ENCODE measurements at regions not wholly inside any gene's neighbourhood (a gene's known extent, or its start where the extent isn't known, plus 50 kb on each side); places are given as distances from the start of the nearest gene placed in this dataset.

DNA sequence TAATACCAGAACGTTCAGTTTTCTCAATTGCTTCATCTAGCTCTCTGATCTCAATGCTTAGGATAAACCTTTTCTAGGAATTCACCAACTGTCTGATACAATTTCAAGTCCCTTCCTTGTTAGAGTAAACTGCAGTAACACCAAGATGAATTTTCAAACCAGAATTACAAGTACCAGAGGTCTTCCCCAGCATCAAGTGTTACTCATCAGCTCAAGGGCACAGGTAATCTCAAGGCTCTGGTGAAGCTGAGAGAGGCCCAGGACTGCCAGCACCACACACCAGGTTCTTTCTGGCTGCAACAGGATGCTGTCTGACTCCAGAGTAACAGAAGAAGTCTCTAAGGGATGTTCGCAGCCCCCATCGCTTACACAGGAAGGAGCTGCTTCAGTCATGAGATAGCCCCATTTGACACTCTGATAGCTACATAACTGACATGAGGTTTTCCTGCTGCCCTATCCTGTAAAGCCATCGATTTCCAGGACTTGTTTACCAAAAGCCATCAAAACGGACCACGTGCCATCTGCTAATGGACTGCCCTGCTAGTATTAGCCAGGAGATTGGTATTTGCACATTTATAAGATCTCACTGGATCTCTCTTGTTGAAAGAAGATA, 549.4 kb downstream of the UTRN start:
- no peak for DNase-seq (ENCODE audit: low read depth)

DNA sequence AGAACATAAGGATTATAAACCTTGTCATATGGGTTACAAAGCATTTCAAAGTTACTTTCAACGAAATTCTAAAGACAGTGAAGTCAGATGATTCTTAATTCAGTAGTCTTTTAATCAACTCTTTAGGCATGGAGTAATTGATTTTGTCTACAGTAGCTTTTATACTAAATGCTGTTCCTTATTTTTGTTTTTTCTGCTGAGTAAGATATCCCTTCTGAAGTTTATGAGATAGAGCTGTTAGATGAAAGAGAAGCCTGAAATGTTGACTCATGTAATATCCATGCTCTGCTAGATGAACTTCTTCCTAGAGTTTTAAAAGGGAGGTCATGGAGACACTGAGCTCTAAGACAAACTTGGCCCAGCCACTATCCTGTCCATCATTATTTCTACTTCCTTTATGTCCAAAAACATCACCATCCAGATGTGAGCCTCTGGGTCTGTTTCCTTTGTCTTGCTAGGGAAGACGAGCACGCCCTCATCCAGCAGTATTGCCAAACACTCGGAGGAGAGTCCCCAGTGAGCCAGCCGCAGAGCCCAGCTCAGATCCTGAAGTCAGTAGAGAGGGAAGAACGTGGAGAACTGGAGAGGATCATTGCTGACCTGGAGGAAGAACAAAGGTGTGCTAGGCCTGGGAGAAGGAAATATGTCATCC, 550.3 kb downstream of the UTRN start:
- DNase-seq (ENCODE audit: low read depth): no peak

DNA sequence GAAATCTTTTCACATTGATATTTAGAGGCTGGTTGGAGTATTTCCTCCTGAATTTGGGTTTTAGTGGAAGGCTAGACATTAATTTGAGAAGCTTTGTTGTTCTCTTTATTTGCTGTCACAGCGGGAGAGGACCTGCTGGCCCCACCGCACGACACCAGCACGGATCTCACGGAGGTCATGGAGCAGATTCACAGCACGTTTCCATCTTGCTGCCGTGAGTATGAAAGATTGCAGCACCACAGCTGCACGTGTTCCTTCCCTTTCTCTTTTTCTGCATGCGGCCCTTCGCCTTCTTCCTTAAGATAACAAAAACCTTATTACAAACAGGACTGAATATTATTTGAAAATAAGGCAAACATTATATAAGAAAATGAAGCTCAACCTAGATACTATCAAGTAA, 555.5 kb downstream of the UTRN start:
- no peak for DNase-seq (ENCODE audit: low read depth)

DNA sequence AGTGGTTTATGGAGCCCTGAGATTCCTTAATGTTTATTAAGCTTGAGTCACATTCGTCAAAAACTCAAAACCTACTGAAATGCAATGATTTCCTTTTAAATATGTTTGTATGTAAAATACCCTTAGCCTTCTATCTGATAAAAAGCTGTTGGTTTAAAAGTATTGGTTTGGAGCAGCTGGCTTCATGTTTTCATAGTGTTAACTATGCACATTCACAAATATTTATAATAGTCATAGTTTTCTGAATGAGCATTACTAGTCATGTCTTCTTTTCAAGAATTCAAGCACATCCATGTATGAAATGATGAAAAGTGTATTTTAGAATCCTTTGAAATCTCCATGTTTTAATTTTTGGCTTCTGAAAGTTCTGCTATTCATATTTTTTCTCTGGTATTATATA, 558.6 kb downstream of the UTRN start:
- no peak for DNase-seq (ENCODE audit: low read depth)

DNA sequence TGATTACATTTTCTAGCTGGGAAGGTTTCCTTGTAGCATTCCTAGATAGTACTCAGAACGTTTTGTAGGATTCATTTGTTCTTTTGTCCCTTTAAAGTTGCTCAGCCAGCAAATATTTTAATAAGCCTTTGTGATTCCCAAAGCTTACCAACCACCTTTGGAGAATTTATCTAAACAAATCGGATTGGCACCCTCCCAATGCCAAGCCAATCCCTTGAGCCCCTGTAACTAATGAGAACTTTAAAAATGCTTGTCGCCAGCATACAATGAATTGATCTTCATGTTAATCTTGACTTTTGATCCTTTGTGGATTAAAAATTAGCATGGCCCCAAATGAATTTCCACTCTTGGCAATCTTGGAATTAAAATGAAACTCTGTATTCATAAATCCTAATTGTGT, 559.5 kb downstream of the UTRN start:
- DNase-seq (ENCODE audit: low read depth): no peak

DNA sequence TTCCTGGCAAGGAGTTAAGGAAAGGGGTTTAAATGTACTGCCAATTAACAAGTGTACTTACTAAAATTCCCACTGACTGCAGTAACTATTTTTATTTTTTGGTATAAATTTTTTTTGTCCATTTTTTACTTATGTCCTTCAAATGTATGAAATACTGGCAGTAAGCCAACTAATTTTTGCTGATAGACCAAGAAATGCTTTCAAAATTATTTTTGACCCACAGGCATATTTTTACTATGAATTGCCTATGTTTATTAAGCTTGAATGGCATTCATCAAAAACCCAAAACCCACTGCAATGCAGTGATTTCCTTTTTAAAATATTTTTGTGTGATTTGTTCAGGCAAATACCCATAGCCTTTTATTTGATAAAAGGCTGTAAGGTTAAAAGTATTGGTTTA, 560.1 kb downstream of the UTRN start:
- DNase-seq (ENCODE audit: low read depth): no peak

DNA sequence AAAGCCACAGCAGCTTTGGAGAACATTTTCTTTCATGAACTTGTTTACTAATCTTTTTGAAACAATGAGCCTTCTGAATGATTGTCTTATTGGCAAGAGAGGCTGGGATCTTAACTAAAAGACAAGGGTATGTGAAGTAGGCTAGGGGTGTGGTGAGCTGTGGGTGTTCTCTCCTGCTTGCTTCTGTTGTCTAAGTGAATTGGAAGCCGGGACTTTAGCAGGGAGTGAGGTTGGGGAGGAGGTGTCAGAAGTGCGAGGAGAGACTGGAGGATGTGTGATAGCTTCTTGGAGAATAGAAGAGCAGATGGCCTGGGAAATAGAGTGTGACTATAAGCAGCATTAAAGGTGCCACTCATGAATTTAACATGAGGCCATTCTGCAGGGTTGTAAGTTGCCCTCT, 562.8 kb downstream of the UTRN start:
- DNase-seq (ENCODE audit: low read depth): no peak

DNA sequence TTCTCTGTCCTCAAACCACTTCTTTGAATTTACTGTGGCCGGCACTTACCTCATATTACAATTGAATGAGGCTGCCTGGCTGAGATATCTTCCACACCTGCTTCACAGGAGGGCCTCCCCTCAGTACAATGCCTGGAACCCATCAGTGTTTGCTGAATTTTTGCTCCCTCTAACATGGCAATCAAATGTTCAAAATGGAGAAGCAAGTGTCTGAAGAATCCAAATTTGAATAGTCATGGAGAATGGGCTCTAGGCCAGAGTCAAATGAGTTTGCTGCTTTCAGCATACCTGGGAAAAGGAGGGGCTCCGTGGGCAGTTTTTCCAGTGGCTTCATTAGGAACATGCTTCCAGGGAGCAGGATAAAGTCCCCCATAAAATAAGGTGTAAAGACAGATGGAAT, 564.8 kb downstream of the UTRN start:
- DNase-seq (ENCODE audit: low read depth): no peak

DNA sequence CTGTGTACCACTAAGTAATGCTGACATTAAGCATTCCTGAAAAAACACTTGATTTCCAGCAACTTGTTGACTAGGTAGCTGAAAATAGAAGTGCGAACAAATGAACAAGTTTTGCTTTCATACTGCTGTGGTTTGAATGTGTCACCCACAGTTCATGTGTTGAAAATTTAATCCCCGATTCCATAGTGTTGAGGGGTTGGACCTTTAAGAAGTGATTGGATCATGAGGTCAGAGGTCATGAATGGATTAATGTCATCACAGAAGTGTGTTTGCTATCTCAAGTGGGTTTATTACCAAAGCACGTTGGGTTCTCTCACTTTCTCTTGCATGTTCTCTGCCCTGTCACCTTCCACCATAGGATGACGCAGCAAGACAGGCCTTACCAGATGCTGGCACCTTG, 568.5 kb downstream of the UTRN start:
- DNase-seq (ENCODE audit: low read depth): no peak

DNA sequence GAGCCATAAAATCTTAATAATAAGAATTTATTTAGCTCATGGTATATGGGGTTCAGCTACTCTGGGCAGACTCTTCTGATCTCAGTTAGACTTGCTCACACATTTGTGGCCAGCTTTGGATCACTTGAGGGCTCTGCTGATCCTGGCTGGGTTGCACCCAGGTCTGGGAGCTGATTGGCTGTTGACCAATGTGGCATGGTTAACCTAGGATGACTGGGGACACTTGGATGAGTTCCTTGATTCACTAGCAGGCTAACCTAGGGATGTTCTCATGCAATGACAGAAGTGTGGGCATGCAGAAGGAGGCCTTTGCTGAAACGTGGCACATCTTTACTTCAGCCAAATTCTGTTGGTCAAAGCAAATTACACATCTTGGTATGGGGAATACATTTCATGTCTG, 569.5 kb downstream of the UTRN start:
- no peak for DNase-seq (ENCODE audit: low read depth)

DNA sequence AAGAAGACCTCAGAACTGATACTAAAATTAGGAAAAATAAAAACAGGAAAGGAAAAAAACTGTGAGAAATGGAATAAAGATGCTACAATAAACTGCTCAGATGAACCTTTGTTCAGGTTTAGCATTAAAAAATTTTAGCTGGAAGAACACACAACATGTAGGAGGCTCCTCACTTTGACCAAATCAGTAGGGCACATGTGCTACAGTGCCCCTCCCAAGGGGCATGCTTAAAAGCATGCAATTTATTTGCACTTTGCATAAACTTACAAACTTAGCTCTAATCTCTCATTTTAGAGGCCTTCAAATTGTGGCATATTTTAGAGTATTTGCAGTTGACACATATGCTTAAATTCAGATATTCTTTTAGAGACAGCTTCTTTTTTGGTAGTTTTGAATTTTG, 570.2 kb downstream of the UTRN start:
- DNase-seq (ENCODE audit: low read depth): no peak

DNA sequence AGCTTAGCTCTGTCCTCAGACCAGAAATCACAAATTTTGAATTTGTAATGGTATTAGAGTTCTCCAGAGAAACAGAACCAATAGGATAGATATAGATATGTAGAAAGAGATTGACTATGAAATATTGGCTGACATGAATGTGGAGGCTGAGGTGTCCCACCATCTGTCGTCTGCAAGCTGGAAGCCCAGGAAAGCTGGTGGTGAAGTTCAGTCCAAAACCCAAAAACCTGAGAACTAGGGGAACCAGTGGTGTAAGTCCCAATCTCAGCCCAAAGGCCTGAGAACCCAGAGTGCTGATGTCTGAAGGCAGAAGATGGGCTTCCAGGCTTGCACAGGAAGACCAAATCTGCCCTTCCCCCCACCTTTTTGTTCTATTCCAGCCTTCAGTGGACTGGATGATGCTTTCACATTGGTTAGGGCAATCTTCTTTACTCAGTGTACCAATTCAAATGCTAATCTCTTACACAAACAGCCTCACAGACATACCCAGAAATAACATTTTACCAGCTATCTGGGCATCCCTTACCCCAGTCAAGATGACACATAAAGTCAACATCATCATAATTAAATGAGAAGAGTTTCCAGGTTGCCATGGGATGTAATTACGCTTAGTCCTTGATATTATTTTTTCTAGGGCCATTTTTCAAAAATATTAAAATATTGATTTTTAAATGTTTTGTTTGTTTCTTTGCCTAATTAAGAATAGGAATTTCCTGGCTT, 570.8 kb downstream of the UTRN start:
- no peak for DNase-seq (ENCODE audit: low read depth)

DNA sequence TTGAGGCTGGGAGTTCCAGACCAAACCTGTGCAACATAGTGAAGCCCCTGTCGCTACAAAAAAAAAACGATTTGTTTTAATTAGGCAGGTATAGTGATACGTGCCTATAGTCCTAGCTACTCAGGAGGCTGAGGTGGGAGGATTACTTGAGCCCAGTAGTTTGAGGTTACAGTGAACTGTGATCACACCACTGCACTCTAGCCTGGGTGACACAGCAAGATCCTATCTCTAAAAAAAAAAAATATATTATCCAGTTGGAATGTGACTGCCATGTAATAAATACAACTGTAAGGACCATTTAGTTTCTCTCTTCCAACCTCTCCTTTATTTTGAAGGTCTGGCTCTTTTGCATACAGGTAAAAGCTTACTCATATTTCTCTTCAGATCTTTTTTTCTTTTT, 571.5 kb downstream of the UTRN start:
- DNase-seq (ENCODE audit: low read depth): no peak

DNA sequence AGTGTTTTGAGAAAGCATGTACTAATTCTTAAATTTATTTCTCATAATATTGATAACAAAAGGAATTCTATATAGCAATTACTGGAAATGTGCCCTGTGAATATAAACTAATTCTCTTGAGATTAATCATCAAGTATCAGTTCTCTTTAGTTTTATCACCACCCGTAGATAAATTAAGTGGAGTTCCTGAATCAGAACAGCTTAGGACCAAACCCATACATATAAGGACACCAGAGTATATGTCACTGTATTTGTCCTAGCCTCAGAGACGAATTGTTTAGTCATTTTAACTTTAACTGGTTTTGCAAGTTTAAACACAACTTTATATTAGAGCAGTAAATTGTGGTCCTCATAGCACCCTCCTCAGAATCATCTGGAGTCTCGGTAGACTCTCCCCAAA, 572.0 kb downstream of the UTRN start:
- DNase-seq (ENCODE audit: low read depth): no peak

DNA sequence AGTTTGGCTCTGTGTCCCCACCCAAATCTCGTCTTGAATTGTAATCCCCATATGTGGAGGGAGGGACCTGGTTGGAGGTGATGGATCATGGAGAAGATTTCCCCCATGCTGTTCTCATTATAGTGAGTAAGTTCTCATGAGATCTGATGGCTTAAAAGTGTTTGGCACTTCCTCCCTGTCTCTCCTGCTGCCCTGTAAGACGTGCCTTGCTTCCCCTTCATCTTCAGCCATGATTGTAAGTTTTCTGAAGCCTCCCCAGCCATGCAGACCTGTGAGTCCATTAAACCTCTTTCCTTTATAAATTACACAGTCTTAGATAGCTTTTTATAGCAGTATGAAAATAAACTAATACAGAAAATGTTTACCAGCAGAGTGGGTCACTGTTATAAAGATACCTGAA, 577.6 kb downstream of the UTRN start:
- DNase-seq (ENCODE audit: low read depth): no peak

DNA sequence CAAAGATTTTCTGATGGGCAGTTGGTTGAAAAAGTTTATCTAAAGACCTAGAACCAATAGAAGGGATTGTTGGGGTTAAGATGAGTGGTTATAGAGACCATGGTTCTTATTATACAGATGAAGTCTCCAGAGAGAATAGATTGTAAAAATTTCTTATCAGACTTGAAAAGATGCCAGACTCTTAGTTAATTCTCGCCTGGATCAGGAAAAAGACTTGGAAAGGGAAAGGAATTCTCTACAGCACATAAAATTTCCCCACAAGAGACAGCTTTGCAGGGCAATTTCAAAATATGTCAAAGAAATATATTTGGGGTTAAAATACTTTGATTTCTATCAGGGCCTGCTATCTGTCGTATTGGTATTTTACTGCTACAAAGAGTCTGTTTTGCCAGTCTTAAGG, 582.6 kb downstream of the UTRN start:
- no peak for DNase-seq (ENCODE audit: low read depth)

DNA sequence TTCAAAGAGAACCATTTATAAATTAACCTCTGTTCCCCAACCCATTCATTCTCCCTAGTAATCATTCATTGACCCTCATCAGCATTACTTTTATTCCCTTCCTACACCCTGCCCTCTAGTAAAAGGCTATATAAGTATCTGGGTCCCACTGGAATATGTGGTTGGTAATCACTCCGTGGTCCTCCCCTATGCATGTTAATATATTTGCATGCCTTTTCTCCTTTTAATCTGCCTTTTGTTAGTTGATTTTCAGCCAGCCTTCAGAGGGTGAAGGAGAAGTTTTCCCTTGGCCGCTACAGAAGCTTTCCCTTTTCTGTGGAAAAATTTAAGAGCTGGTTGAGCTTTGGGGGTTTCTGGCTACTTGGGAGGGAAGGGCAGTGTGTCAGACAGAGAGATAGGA, 585.6 kb downstream of the UTRN start:
- no peak for DNase-seq (ENCODE audit: low read depth)

DNA sequence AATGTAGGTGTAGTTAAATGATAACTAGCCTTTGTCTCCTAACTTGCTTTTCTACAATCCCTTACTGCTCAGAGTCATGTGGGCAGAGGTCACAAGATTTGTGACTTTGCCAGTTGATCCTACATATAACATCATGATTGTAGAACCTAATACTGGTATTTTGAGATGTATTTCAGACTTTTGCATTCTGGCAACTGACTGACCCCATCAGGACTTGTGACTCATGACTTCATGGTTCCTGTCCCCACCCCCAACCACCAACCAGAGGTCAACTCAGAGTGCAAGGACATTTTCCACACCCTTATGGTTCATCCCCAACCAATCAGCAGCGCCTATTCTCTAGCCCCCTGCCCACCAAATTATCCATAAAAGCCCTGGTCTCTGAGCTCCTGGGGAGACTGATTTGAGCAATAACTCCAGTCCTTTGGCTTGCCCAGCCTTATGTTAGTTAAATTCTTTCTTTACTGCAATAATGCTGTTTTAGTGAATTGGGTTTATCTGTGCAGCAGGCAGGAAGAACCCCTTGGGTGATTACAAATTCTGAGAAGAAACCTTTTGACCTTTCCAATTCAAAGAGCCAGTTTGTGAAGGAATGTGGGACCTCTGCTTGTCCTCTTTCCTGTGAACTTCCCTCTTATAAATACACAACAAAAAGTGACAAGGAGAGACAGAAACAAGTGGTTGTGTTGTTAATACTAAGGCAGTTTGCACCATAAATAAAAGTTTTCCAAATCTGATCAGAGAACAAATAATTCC, 588.7 kb downstream of the UTRN start:
- DNase-seq (ENCODE audit: low read depth): no peak

DNA sequence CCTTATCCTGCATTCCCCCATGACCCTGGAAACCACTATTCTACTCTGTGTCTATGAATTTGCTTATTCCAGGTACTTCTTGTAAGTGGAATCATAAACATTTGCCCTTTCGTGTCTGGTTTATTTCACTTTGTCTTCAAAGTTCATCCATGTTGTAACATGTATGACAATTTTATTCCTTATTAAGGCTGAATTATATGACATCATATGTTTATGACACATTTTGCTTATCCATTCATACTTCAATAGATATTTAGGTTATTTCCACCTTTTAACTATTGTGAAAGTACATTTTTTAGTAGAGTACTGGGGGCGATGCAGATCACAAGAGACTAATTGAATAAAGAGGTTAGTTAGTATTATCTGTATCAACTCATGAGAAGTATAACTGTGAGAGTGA, 591.6 kb downstream of the UTRN start:
- no peak for DNase-seq (ENCODE audit: low read depth)

DNA sequence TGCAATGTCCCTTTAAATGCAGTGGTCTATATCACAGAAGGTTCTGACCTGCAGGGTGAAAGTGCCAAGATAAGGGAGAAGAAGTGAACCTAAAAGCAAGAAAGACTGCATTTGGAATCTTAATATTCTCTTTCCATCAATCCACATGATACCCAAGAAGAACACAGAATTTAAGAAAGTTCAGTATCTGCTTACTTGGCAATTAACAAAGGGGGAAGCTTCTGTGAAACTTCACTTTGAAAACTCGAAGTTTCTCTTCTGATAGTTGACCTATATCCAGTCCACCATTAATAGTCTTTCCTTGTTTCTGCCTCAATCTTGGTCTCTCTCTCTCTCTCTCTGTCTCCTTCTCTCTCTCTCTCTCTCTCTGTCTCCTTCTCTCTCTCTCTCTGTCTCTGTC, 592.0 kb downstream of the UTRN start:
- no peak for DNase-seq (ENCODE audit: low read depth)

DNA sequence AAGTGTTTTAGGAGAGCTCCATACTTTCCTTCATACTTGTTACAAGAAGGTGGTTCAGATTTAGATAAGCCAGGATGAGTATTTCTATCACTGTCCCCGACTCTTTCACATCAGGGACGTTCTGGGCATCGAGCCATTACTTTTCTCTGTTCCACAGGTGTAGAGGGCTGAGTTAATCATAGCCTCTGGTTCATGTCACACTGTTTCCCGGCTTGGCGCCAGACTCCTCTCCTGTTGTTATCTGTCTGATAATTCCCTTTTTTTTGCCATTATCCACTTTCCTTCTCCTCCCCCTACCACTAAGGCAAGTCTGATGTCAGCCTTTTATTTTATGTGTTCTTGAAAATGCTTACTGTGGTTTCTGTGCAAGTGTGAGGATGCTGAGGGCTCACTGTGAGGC, 593.4 kb downstream of the UTRN start:
- no peak for DNase-seq (ENCODE audit: low read depth)

DNA sequence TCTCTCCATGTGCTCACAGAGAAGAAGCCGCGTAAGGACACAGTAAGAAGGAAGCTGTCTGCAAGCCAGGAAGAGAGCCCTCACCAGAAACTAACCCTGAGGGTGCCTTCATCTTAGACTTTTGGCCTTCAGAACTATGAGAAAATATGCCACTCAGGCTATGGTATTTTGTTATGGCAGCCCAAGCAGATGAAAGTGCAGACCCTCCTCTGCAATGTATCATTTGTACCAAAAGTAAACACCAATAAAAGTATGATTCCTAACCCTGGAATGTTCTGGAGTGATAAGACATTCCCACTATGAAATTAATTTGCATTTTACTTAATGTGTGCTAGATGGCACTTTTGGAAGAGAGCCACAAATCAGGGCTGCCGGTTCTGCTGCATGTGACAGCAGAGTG, 594.3 kb downstream of the UTRN start:
- DNase-seq (ENCODE audit: low read depth): no peak

DNA sequence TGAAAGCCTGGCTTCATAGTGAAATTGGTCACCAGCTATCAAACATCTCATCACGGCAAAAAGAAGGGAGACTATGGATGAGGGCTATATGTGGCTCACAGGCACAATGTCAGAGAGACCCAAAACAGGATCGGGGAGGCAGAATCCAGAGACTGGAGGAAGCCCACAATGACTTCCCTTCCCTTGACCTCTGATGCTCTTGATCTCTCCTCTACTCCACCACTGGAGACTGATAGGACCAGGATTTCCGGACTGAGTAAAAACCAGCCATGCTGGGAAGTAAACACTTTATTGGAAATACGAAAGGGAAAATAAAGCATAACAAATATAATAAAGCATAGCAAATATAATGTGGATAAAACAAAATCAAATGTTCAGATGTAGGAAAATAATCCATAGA, 597.3 kb downstream of the UTRN start:
- DNase-seq (ENCODE audit: low read depth): no peak
